A673 (cell line): ENCODE measurements at regions not wholly inside any gene's neighbourhood (a gene's known extent, or its start where the extent isn't known, plus 50 kb on each side); places are given as distances from the start of the nearest gene placed in this dataset.

Experiments used
- BruUV-seq: library from RNA; stranded (reverse); fragments of 400-500 nt; replicated peaks from 2 replicates; lab custom pipeline; 2021; lab: Mats Ljungman, UMichigan
- CTCF ChIA-PET: fragments of 300-600 bp; sonication (Branson Sonifier 250); formaldehyde crosslinking; loops from one replicate; lab custom pipeline; 2022; ENCODE audit warnings: antibody characterized with exemption; lab: Charles Lee
- POLR2A ChIA-PET: fragments of 300-600 bp; sonication (Branson Sonifier 250); formaldehyde crosslinking; loops from one replicate; lab custom pipeline; 2022; ENCODE audit warnings: antibody characterized with exemption; ENCODE audit not compliant: low non-redundant PET; lab: Charles Lee
- DNase-seq: peaks from one replicate; pipeline ENCODE4 v3.0.0-alpha.2; 2015; ENCODE audit warnings: low spot score
- H3K27ac ChIP-seq: fragments of 200-600 bp; sonication (generic); 2 replicates; pipeline ENCODE4 v1.5.1; 2016; ENCODE audit warnings: mixed run types, low read depth, mild to moderate bottlenecking, mixed read lengths, antibody characterized with exemption, low read length; ENCODE audit not compliant: poor library complexity, severe bottlenecking
- H3K27me3 ChIP-seq: fragments of 200-600 bp; sonication (generic); replicated peaks from 2 replicates; pipeline ENCODE4 v1.6.1; 2017; ENCODE audit warnings: mixed run types, low read depth, mild to moderate bottlenecking, mixed read lengths, antibody characterized with exemption, low read length; ENCODE audit not compliant: insufficient read depth, poor library complexity
- H3K36me3 ChIP-seq: fragments of 200-600 bp; sonication (generic); 2 replicates; pipeline ENCODE4 v1.6.1; 2016; ENCODE audit warnings: mixed run types, mild to moderate bottlenecking, mixed read lengths, antibody characterized with exemption, low read length; ENCODE audit not compliant: insufficient read depth, poor library complexity, severe bottlenecking
- H3K4me1 ChIP-seq: fragments of 200-600 bp; sonication (generic); 2 replicates; pipeline ENCODE4 v1.6.1; 2017; ENCODE audit warnings: mixed run types, mild to moderate bottlenecking, mixed read lengths, antibody characterized with exemption, low read length; ENCODE audit not compliant: insufficient read depth, poor library complexity, severe bottlenecking
- H3K4me3 ChIP-seq: fragments of 200-600 bp; sonication (generic); 2 replicates; pipeline ENCODE4 v1.5.1; 2016; ENCODE audit warnings: low read depth, mixed run types, mild to moderate bottlenecking, mixed read lengths, low read length; ENCODE audit not compliant: poor library complexity, severe bottlenecking
- H3K9me3 ChIP-seq: fragments of 200-600 bp; sonication (generic); 2 replicates; pipeline ENCODE4 v1.6.1; 2016; ENCODE audit warnings: mixed run types, low read depth, mild to moderate bottlenecking, mixed read lengths, antibody characterized with exemption, low read length; ENCODE audit not compliant: poor library complexity, severe bottlenecking
- EZH2 ChIP-seq: fragments of 200-600 bp; sonication (generic); IDR thresholded peaks from 2 replicates; pipeline ENCODE4 v1.6.1; 2017; ENCODE audit warnings: borderline replicate concordance, low read depth, mild to moderate bottlenecking, mixed read lengths, antibody characterized with exemption, low read length; ENCODE audit not compliant: poor library complexity, severe bottlenecking
- intact Hi-C: fragments of 100-400 bp; cut with micrococcal nuclease; formaldehyde crosslinking; loops from one replicate; pipeline ENCODE4 v1.10.0; 2022; ENCODE audit not compliant: unreplicated experiment
- TF ChIP-seq, protein P1 (sequence below): fragments of 300-800, 200-600 bp; sonication (generic); conservative IDR thresholded peaks from 2 replicates; pipeline ENCODE4 v1.5.1; 2017; ENCODE audit warnings: low read depth, mild to moderate bottlenecking, antibody characterized with exemption, low read length, moderate library complexity, mixed read lengths

DNA sequence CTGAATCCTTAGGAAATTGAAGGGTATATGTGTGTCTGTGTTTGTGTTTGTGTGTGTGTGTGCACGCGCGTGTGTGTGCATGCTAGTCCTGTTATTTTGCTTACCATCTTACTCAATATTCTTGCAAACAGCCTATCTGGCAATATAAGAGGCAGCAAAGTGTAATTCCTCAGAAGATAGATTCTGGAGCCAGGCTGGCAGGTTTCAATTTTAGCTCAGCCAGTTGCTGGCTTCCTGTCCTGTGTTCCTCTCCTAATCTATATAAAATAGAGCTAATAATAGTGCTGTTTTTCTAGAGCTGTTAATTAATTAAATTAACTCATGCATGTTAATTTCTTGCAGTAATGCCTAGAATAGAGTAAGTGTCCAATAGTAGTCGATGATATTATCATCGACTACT is 256.2 kb downstream of the PIK3C3 start:
- Histone ChIP-seq H3K27ac (no peak overlapping the region), H3K36me3 (no peaks in the 10 kb centered on the region), H3K27me3 (no peaks in the 10 kb centered on the region), H3K4me3 (no peak overlapping the region), H3K4me1 (no peaks in the 10 kb centered on the region), H3K9me3 (no peaks in the 10 kb centered on the region)
- no peak for DNase-seq
- no peak for TF ChIP-seq EZH2
- TF ChIP-seq, protein P1, sequence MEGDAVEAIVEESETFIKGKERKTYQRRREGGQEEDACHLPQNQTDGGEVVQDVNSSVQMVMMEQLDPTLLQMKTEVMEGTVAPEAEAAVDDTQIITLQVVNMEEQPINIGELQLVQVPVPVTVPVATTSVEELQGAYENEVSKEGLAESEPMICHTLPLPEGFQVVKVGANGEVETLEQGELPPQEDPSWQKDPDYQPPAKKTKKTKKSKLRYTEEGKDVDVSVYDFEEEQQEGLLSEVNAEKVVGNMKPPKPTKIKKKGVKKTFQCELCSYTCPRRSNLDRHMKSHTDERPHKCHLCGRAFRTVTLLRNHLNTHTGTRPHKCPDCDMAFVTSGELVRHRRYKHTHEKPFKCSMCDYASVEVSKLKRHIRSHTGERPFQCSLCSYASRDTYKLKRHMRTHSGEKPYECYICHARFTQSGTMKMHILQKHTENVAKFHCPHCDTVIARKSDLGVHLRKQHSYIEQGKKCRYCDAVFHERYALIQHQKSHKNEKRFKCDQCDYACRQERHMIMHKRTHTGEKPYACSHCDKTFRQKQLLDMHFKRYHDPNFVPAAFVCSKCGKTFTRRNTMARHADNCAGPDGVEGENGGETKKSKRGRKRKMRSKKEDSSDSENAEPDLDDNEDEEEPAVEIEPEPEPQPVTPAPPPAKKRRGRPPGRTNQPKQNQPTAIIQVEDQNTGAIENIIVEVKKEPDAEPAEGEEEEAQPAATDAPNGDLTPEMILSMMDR: no peak
- BruUV-seq: no TSS peak
- POLR2A ChIA-PET: no interaction called here
- CTCF ChIA-PET: no interaction called here
- intact Hi-C loops: no loop called here

DNA sequence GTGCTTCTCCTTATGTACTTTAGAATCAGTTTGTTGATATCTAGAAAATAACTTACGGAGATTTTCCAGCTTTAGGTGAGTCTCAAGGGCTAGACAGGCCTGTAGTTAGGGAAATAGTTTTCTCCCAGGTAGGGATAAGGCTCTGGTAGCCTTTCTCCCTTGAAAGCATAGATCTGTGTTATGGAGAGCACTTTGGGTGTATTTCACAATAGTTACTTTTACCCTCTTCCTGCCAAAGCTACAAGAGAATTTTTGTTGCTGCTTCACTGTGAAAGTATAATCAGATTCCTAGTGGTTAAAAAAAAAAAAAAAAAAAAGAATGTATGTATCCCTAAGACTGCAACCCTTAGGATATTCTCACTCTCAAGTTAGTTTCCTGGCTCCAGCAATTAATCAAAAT is 267.5 kb downstream of the PIK3C3 start:
- CTCF ChIA-PET: no interaction called here
- H3K27me3 ChIP-seq: no peaks in the 10 kb centered on the region
- intact Hi-C loops: no loop called here

DNA sequence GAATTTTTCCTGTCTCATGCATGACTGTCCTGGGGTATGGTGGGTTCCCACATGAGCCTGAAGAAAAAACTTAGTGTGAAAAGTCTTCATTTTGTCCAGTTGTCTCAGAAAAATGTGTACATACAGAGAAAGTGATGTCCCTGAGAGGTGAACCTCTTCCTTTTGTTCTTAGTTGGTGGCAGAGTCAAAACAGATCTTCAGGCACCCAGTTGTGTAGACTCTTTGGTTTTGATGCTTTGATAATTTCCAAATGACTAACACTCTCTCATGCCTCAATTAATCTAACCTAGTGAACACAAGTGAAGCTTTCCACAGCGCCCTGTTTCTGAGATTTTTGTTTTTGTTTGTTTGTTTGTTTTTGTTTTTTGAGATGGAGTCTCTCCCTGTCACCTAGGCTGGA is 273.5 kb downstream of the PIK3C3 start:
- no peak for DNase-seq
- TF ChIP-seq, protein P1: no peak
- no peak for TF ChIP-seq EZH2
- no peaks in the 10 kb centered on the region for H3K27me3 ChIP-seq
- CTCF ChIA-PET: no interaction called here
- H3K4me3 ChIP-seq: no peak overlapping the region
- no peaks in the 10 kb centered on the region for H3K9me3 ChIP-seq
- intact Hi-C loops: no loop called here
- no peak overlapping the region for H3K27ac ChIP-seq
- no peaks in the 10 kb centered on the region for H3K36me3 ChIP-seq
- H3K4me1 ChIP-seq: no peaks in the 10 kb centered on the region
- BruUV-seq: no TSS peak
- POLR2A ChIA-PET: no interaction called here

More for the DNA sequence above, 267.5 kb downstream of the PIK3C3 start:
- H3K27ac ChIP-seq: no peak overlapping the region
- no peaks in the 10 kb centered on the region for H3K4me1 ChIP-seq
- no peak for DNase-seq
- H3K36me3 ChIP-seq: no peaks in the 10 kb centered on the region
- POLR2A ChIA-PET: no interaction called here
- no TSS peak for BruUV-seq
- no peak for TF ChIP-seq EZH2
- TF ChIP-seq, protein P1: no peak
- no peaks in the 10 kb centered on the region for H3K9me3 ChIP-seq
- no peak overlapping the region for H3K4me3 ChIP-seq
